Lower lobe of right lung (tissue), 2 donors: ENCODE measurements at regions not wholly inside any gene's neighbourhood (a gene's known extent, or its start where the extent isn't known, plus 50 kb on each side); places are given as distances from the start of the nearest gene placed in this dataset.

Experiments
- ATAC-seq, 2 donors: fragments of 200-7000 bp; cut with Tn5 transposase; one replicate each; pipeline ENCODE4 v1.9.1; 2020 to 2022; ENCODE audit warnings: mild to moderate bottlenecking in 2 of 2, moderate library complexity in 2 of 2
- DNase-seq: peaks from one replicate; pipeline ENCODE4 v3.0.0-alpha.2; 2020
- H3K27ac ChIP-seq: fragments of 200-600 bp; one replicate; pipeline ENCODE4 v1.8.0; 2022
- H3K27me3 ChIP-seq: fragments of 200-600 bp; one replicate; pipeline ENCODE4 v1.8.0; 2022; ENCODE audit warnings: low read depth
- H3K36me3 ChIP-seq: fragments of 200-600 bp; one replicate; pipeline ENCODE4 v1.8.0; 2022; ENCODE audit warnings: mild to moderate bottlenecking
- H3K4me1 ChIP-seq: fragments of 200-600 bp; one replicate; pipeline ENCODE4 v1.8.0; 2022
- H3K4me3 ChIP-seq: fragments of 200-600 bp; one replicate; pipeline ENCODE4 v1.8.0; 2022; ENCODE audit warnings: mild to moderate bottlenecking
- H3K9me3 ChIP-seq: fragments of 200-600 bp; one replicate; pipeline ENCODE4 v1.8.0; 2022
- intact Hi-C: fragments of 100-400 bp; cut with DNase I; formaldehyde crosslinking; loops from one replicate; pipeline ENCODE4 v1.11.0; 2022
- TF ChIP-seq, protein P1 (sequence below): fragments of 200-600 bp; IDR thresholded peaks from one replicate; pipeline ENCODE4 v1.8.0; 2022; ENCODE audit warnings: antibody characterized with exemption, mild to moderate bottlenecking
- donor health status: DM: no; HTN: yes; CAD: no; lungs with severe emphysema.

DNA sequence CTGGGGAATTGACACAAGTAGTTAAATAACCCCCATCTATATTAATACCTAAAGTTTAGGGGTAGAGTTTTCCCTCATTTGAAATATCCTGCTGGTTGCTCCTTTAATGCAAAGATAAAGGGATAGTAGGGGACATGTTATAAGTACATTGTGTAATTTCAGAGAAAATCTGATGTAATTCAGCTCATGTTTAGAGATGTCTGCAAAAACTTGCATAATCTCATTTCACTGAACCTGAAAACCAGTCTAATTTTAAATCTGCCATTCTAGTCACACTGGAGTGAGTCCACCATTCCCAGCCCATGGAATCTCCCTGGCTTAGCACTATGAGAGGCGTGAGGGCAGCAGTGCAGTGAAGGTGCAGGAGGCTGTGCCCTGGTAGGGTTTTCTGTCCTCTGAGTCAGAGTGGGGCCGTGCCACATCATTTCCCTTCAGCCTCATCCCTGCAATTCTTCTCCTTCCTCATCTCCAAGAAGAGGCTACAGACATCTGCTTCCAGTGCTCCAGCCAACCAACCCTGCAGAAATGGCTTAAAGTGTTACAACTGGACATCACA, 246.3 kb upstream of the UMPS start:
- ATAC-seq: no peak
- DNase-seq: no peak
- TF ChIP-seq, protein P1, sequence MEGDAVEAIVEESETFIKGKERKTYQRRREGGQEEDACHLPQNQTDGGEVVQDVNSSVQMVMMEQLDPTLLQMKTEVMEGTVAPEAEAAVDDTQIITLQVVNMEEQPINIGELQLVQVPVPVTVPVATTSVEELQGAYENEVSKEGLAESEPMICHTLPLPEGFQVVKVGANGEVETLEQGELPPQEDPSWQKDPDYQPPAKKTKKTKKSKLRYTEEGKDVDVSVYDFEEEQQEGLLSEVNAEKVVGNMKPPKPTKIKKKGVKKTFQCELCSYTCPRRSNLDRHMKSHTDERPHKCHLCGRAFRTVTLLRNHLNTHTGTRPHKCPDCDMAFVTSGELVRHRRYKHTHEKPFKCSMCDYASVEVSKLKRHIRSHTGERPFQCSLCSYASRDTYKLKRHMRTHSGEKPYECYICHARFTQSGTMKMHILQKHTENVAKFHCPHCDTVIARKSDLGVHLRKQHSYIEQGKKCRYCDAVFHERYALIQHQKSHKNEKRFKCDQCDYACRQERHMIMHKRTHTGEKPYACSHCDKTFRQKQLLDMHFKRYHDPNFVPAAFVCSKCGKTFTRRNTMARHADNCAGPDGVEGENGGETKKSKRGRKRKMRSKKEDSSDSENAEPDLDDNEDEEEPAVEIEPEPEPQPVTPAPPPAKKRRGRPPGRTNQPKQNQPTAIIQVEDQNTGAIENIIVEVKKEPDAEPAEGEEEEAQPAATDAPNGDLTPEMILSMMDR: no peak
- intact Hi-C loops: no loop called here
- no peaks in the 10 kb centered on the region for H3K36me3 ChIP-seq
- H3K4me1 ChIP-seq: no peaks in the 10 kb centered on the region
- H3K27ac ChIP-seq: no peak overlapping the region
- no peaks in the 10 kb centered on the region for H3K27me3 ChIP-seq
- no peak overlapping the region for H3K4me3 ChIP-seq
- no peaks in the 10 kb centered on the region for H3K9me3 ChIP-seq

DNA sequence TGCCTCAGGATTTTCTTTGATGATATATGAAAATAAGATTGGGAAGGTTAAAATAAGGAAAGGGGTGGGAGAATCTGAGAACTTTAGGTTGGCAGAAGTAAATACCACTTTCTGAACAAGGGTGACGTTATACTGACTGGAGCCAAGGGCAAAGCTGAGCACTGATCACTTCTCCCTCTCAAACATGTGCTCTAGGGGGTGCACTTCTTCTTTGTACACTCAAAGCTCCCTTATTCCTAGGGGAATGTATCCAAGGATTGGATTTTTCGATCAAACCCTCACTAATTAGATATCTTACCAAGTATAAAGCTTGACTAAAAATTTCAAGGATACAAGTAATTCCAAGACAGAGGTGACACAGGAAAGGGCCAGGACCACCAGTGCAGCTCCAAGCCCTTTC, 243.9 kb upstream of the UMPS start:
- no peaks in the 10 kb centered on the region for H3K4me1 ChIP-seq
- TF ChIP-seq, protein P1: no peak
- H3K36me3 ChIP-seq: no peaks in the 10 kb centered on the region
- no peak overlapping the region for H3K27ac ChIP-seq
- ATAC-seq: no peak
- no peaks in the 10 kb centered on the region for H3K9me3 ChIP-seq
- intact Hi-C loops: no loop called here
- no peak for DNase-seq
- no peak overlapping the region for H3K4me3 ChIP-seq
- H3K27me3 ChIP-seq: no peaks in the 10 kb centered on the region

DNA sequence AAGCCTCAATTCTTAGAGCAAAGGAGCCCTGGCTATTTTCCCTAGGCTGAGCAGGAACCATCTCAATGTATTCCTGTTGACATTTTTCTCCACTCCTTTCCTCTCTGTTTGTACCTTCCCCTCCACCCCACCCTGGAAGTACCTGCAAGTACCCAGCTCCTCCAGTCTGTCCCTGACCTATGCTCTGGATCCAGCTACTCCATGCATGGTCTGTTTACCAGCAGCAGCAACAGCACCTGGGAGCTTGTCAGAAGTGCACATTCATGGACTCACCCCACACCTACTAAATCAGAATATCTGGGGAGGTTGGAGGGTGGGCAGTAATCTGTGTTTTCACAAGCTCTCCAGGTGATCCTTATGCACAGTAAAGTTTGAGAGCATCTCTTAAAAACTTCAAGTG, 240.7 kb upstream of the UMPS start:
- H3K27me3 ChIP-seq: no peaks in the 10 kb centered on the region

GRCh38 chr3:124491098-124491497, 239.2 kb upstream of the UMPS start:
- Histone ChIP-seq H3K9me3 (no peaks in the 10 kb centered on the region), H3K4me3 (no peak overlapping the region), H3K36me3 (no peaks in the 10 kb centered on the region), H3K27ac (no peak overlapping the region), H3K27me3 (no peaks in the 10 kb centered on the region), H3K4me1 (no peaks in the 10 kb centered on the region)
- ATAC-seq: no peak
- intact Hi-C loops: no loop called here
- TF ChIP-seq, protein P1: no peak
- DNase-seq: no peak

More for the DNA sequence above, 240.7 kb upstream of the UMPS start:
- intact Hi-C loops: no loop called here
- no peak for DNase-seq
- H3K4me1 ChIP-seq: no peaks in the 10 kb centered on the region
- no peaks in the 10 kb centered on the region for H3K9me3 ChIP-seq
- no peaks in the 10 kb centered on the region for H3K36me3 ChIP-seq
- TF ChIP-seq, protein P1: no peak
- ATAC-seq: peak; percentile 86
- no peak overlapping the region for H3K27ac ChIP-seq
- H3K4me3 ChIP-seq: no peak overlapping the region

DNA sequence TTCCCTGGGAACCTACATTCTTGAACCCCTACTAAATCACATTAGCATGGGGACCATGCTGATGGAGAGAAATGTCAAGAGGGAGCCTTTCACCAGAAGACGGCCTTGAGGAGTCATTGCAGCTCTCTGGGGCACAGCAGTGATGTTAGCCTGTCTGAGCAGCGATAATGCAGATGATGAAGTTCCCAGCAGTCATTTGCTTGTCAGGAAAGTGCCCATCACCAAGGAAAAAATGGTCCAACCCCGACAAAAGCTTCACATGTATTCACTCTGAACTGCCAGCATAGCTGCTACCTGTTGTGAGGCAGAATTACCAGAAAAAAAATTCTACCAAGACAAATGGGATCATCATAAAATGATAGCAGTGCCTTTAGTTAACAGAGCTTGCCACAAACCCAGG, 238.4 kb upstream of the UMPS start:
- no peak overlapping the region for H3K27ac ChIP-seq
- intact Hi-C loops: no loop called here
- H3K9me3 ChIP-seq: no peaks in the 10 kb centered on the region
- H3K36me3 ChIP-seq: no peaks in the 10 kb centered on the region
- H3K4me1 ChIP-seq: no peaks in the 10 kb centered on the region
- no peaks in the 10 kb centered on the region for H3K27me3 ChIP-seq
- no peak overlapping the region for H3K4me3 ChIP-seq
- TF ChIP-seq, protein P1: no peak
- ATAC-seq (no peak), DNase-seq (no peak)

GRCh38 chr3:124492824-124493223, 237.4 kb upstream of the UMPS start:
- peak; percentile 45 to 59 for ATAC-seq
- peak; percentile 49 for DNase-seq
- Histone ChIP-seq H3K27me3 (no peaks in the 10 kb centered on the region), H3K36me3 (no peaks in the 10 kb centered on the region), H3K4me3 (no peak overlapping the region), H3K4me1 (no peaks in the 10 kb centered on the region), H3K9me3 (no peaks in the 10 kb centered on the region), H3K27ac (no peak overlapping the region)
- TF ChIP-seq, protein P1: peak; percentile 37
- intact Hi-C loops: no loop called here
